Astrocyte (in vitro differentiated cells and primary cell): ENCODE measurements at regions not wholly inside any gene's neighbourhood (a gene's known extent, or its start where the extent isn't known, plus 50 kb on each side); places are given as distances from the start of the nearest gene placed in this dataset.

ENCODE experiments used
- DNase-seq: peaks from one replicate; pipeline ENCODE4 v3.0.0-alpha.2; 2010; ENCODE audit warnings: low read depth
- FAIRE-seq: peaks from 2 replicates; lab custom pipeline; 2011; peaks lifted over from hg19 to GRCh38; lab: Jason Lieb, UNC
- H2AFZ ChIP-seq: 2 replicates; pipeline ENCODE4 v1.6.0; 2012; ENCODE audit warnings: low read depth, low read length, inconsistent platforms
- H3K27ac ChIP-seq: 2 replicates; pipeline ENCODE4 v1.5.1; 2011; ENCODE audit warnings: low read depth, low read length, inconsistent platforms
- H3K27me3 ChIP-seq: 2 replicates; pipeline ENCODE4 v1.6.0; 2011; ENCODE audit warnings: low read length, inconsistent platforms; ENCODE audit not compliant: insufficient read depth
- H3K36me3 ChIP-seq: 2 replicates; pipeline ENCODE4 v1.5.1; 2011; ENCODE audit warnings: low read length, inconsistent platforms; ENCODE audit not compliant: insufficient read depth
- H3K4me1 ChIP-seq: 2 replicates; pipeline ENCODE4 v1.5.1; 2011; ENCODE audit warnings: low read length, inconsistent platforms; ENCODE audit not compliant: insufficient read depth
- H3K4me2 ChIP-seq: 2 replicates; pipeline ENCODE4 v1.6.0; 2012; ENCODE audit warnings: low read length, inconsistent platforms
- H3K4me3 ChIP-seq: 2 replicates; pipeline ENCODE4 v1.5.1; 2011; ENCODE audit warnings: low read depth, mild to moderate bottlenecking, low read length, inconsistent platforms; ENCODE audit not compliant: insufficient read depth
- H3K79me2 ChIP-seq: 2 replicates; pipeline ENCODE4 v1.6.0; 2012; ENCODE audit warnings: mild to moderate bottlenecking, low read length, inconsistent platforms; ENCODE audit not compliant: insufficient read depth
- H3K9ac ChIP-seq: 2 replicates; pipeline ENCODE4 v1.6.0; 2012; ENCODE audit warnings: mild to moderate bottlenecking, low read length, inconsistent platforms
- H3K9me3 ChIP-seq: 2 replicates; pipeline ENCODE4 v1.5.1; 2012; ENCODE audit warnings: low read depth, mild to moderate bottlenecking, low read length, inconsistent platforms; ENCODE audit not compliant: insufficient read depth
- H4K20me1 ChIP-seq: 2 replicates; pipeline ENCODE4 v1.6.0; 2012; ENCODE audit warnings: low read length, inconsistent platforms; ENCODE audit not compliant: insufficient read depth
- H3K27ac Mint-ChIP-seq: one replicate; pipeline ENCODE4 v1.8.0; 2021; ENCODE audit warnings: mild to moderate bottlenecking, mixed read lengths; ENCODE audit not compliant: unreplicated experiment
- H3K27me3 Mint-ChIP-seq: one replicate; pipeline ENCODE4 v1.8.0; 2021; ENCODE audit warnings: low read depth, mixed read lengths; ENCODE audit not compliant: unreplicated experiment
- H3K36me3 Mint-ChIP-seq: one replicate; pipeline ENCODE4 v1.8.0; 2021; ENCODE audit warnings: low read depth, mixed read lengths; ENCODE audit not compliant: unreplicated experiment
- H3K4me1 Mint-ChIP-seq: one replicate; pipeline ENCODE4 v1.8.0; 2021; ENCODE audit warnings: low read depth, mixed read lengths; ENCODE audit not compliant: unreplicated experiment
- H3K4me3 Mint-ChIP-seq: one replicate; pipeline ENCODE4 v1.8.0; 2021; ENCODE audit warnings: mild to moderate bottlenecking, moderate library complexity, mixed read lengths; ENCODE audit not compliant: unreplicated experiment
- H3K9me3 Mint-ChIP-seq: one replicate; pipeline ENCODE4 v1.8.0; 2021; ENCODE audit warnings: mild to moderate bottlenecking, mixed read lengths; ENCODE audit not compliant: unreplicated experiment
- CTCF ChIP-seq: IDR thresholded peaks from 2 replicates; pipeline ENCODE4 v1.5.1; 2011; ENCODE audit warnings: low read depth, mild to moderate bottlenecking, inconsistent platforms, low read length, moderate library complexity; ENCODE audit not compliant: insufficient read depth
- EZH2 ChIP-seq: IDR thresholded peaks from 2 replicates; pipeline ENCODE4 v1.6.1; 2012; ENCODE audit warnings: mild to moderate bottlenecking, low read length, inconsistent platforms; ENCODE audit not compliant: insufficient read depth

- no peaks in the 10 kb centered on the region for H3K4me1 ChIP-seq
- H3K4me1 Mint-ChIP-seq: peaks cover 41% of the 10 kb centered on the region
Measured at GRCh38 chr9:106072421-106072820, 378.1 kb downstream of the TMEM38B start.

DNA sequence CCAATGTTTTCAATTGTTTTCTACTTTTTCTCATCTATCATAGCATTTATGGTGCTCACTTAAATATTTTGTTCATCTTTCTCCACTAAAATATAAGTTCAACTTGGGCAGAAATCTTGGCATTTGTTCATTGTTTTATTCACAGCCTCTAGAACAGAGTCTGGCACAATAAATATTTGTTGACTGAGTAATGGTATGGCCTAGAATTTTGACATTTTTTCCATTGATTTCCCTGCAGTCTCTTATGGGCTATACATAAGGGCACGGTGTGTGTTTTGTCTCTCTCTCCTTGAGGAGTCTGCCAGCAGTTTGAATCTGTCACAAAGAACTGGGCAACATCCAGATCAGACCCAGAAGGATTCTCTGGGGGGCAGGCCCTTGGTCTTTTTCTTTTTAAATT, 379.7 kb downstream of the TMEM38B start:
- H3K9me3 ChIP-seq: no peaks in the 10 kb centered on the region
- H3K9me3 Mint-ChIP-seq: no peaks in the 10 kb centered on the region
- peaks cover 46% of the 10 kb centered on the region for H3K4me1 Mint-ChIP-seq
- DNase-seq (no peak), FAIRE-seq (no peak)
- H3K79me2 ChIP-seq: no peaks in the 10 kb centered on the region
- no peak overlapping the region for H3K4me2 ChIP-seq
- H3K27me3 Mint-ChIP-seq: no peaks in the 10 kb centered on the region
- no peaks in the 10 kb centered on the region for H3K36me3 ChIP-seq
- no peak overlapping the region for H3K27ac Mint-ChIP-seq
- no peaks in the 10 kb centered on the region for H3K27me3 ChIP-seq
- H3K4me3 ChIP-seq: no peak overlapping the region
- no peaks in the 10 kb centered on the region for H3K4me1 ChIP-seq
- no peaks in the 10 kb centered on the region for H4K20me1 ChIP-seq
- no peak overlapping the region for H3K4me3 Mint-ChIP-seq
- TF ChIP-seq CTCF: no peak
- no peak for TF ChIP-seq EZH2
- H2AFZ ChIP-seq: no peak overlapping the region
- peaks cover 3% of the 10 kb centered on the region for H3K36me3 Mint-ChIP-seq
- no peak overlapping the region for H3K9ac ChIP-seq
- no peak overlapping the region for H3K27ac ChIP-seq

More at GRCh38 chr9:106072421-106072820, 378.1 kb downstream of the TMEM38B start:
- Histone ChIP-seq H3K79me2 (no peaks in the 10 kb centered on the region), H3K9ac (no peak overlapping the region), H3K36me3 (no peaks in the 10 kb centered on the region), H3K4me2 (no peak overlapping the region), H4K20me1 (no peaks in the 10 kb centered on the region), H3K9me3 (no peaks in the 10 kb centered on the region), H3K27ac (no peak overlapping the region), H2AFZ (no peak overlapping the region), H3K27me3 (no peaks in the 10 kb centered on the region), H3K4me3 (no peak overlapping the region)
- H3K4me3 Mint-ChIP-seq: no peak overlapping the region
- FAIRE-seq (no peak), DNase-seq (peak; percentile 13)
- peak overlapping the region; percentile 58 for H3K27ac Mint-ChIP-seq
- H3K27me3 Mint-ChIP-seq: no peaks in the 10 kb centered on the region
- peaks cover 3% of the 10 kb centered on the region for H3K36me3 Mint-ChIP-seq
- no peaks in the 10 kb centered on the region for H3K9me3 Mint-ChIP-seq
- TF ChIP-seq EZH2: no peak
- no peak for TF ChIP-seq CTCF

GRCh38 chr9:106075236-106075959, 381.1 kb downstream of the TMEM38B start:
- Histone ChIP-seq H3K27ac (peak overlapping the region; percentile 54), H2AFZ (no peak overlapping the region), H3K9ac (no peak overlapping the region)

More at GRCh38 chr9:106075236-106075959, 381.1 kb downstream of the TMEM38B start:
- H3K9me3 Mint-ChIP-seq: no peaks in the 10 kb centered on the region
- no peak for DNase-seq
- no peak overlapping the region for H3K4me3 ChIP-seq
- FAIRE-seq: no peak
- H4K20me1 ChIP-seq: no peaks in the 10 kb centered on the region
- no peak overlapping the region for H3K4me3 Mint-ChIP-seq
- TF ChIP-seq EZH2 (no peak), CTCF (no peak)
- H3K27me3 Mint-ChIP-seq: no peaks in the 10 kb centered on the region
- peaks cover 39% of the 10 kb centered on the region for H3K4me1 Mint-ChIP-seq
- H3K36me3 Mint-ChIP-seq: no peaks in the 10 kb centered on the region
- H3K36me3 ChIP-seq: no peaks in the 10 kb centered on the region
- no peaks in the 10 kb centered on the region for H3K9me3 ChIP-seq
- no peaks in the 10 kb centered on the region for H3K79me2 ChIP-seq
- H3K27ac Mint-ChIP-seq: peak overlapping the region; percentile 95
- H3K4me1 ChIP-seq: no peaks in the 10 kb centered on the region
- no peaks in the 10 kb centered on the region for H3K27me3 ChIP-seq
- H3K4me2 ChIP-seq: peak overlapping the region; percentile 46
